ENCODE measurements at regions not wholly inside any gene's neighbourhood (a gene's known extent, or its start where the extent isn't known, plus 50 kb on each side); places are given as distances from the start of the nearest gene placed in this dataset.
"Not testable (repeated sequence)": the region's sequence is repeated elsewhere in the genome, so short reads cannot be mapped to it uniquely, and the experiment has no call there.

GRCh38 chr6:134819236-134819635 is 130.7 kb downstream of the ALDH8A1 start:
- Mint-ChIP-seq H3K4me1 (no peaks in the 10 kb centered on the region), H3K9me3 (no peaks in the 10 kb centered on the region), H3K4me3 (no peak overlapping the region), H3K36me3 (ENCODE audit: low read depth) (no peaks in the 10 kb centered on the region), H3K27me3 (peaks cover 2% of the 10 kb centered on the region), H3K27ac (no peak overlapping the region)
- DNase-seq: no peak
- ChIA-PET CTCF (no interaction called here), POLR2A (no interaction called here)

GRCh38 chr6:134817448-134817847 is 132.5 kb downstream of the ALDH8A1 start:
- no peak for DNase-seq
- CTCF ChIA-PET: interaction anchor here (1.1 kb wide), 1 partner anchor 14 kb away, joined by 3 read pairs; no protein-coding TSS in a partner anchor
- no peak overlapping the region for H3K27ac Mint-ChIP-seq
- no peaks in the 10 kb centered on the region for H3K9me3 Mint-ChIP-seq
- H3K4me1 Mint-ChIP-seq: no peaks in the 10 kb centered on the region
- H3K4me3 Mint-ChIP-seq: no peak overlapping the region
- POLR2A ChIA-PET: no interaction called here
- no peaks in the 10 kb centered on the region for H3K36me3 Mint-ChIP-seq (ENCODE audit: low read depth)
- H3K27me3 Mint-ChIP-seq: no peaks in the 10 kb centered on the region

- Mint-ChIP-seq H3K4me1 (no peaks in the 10 kb centered on the region), H3K27me3 (no peaks in the 10 kb centered on the region), H3K9me3 (no peaks in the 10 kb centered on the region), H3K27ac (no peak overlapping the region), H3K36me3 (ENCODE audit: low read depth) (no peaks in the 10 kb centered on the region), H3K4me3 (no peak overlapping the region)
- ChIA-PET POLR2A (no interaction called here), CTCF (interaction anchor here (0.5 to 1.5 kb wide), 3 partner anchors 10 to 61 kb away, joined by 3 to 6 read pairs (median 3); no protein-coding TSS in a partner anchor)
- no peak for DNase-seq
These were observed 133.1 kb downstream of the ALDH8A1 start for GRCh38 chr6:134816780-134817179.

GRCh38 chr6:134816300-134816699 is 133.6 kb downstream of the ALDH8A1 start:
- Mint-ChIP-seq H3K4me3 (no peak overlapping the region), H3K36me3 (ENCODE audit: low read depth) (no peaks in the 10 kb centered on the region), H3K27me3 (no peaks in the 10 kb centered on the region), H3K4me1 (no peaks in the 10 kb centered on the region), H3K9me3 (no peaks in the 10 kb centered on the region), H3K27ac (no peak overlapping the region)
- POLR2A ChIA-PET: no interaction called here
- CTCF ChIA-PET: interaction anchor here (0.5 to 1.5 kb wide), 3 partner anchors 10 to 60 kb away, joined by 3 to 6 read pairs (median 3); no protein-coding TSS in a partner anchor
- no peak for DNase-seq

- CTCF ChIA-PET: interaction anchor here (0.7 to 1.1 kb wide), 2 partner anchors 9 to 620 kb away, joined by 3 read pairs; no protein-coding TSS in a partner anchor
These were observed 135.7 kb downstream of the ALDH8A1 start for GRCh38 chr6:134814076-134814695.

GRCh38 chr6:134813146-134813545 is 136.8 kb downstream of the ALDH8A1 start:
- H3K27ac Mint-ChIP-seq: no peak overlapping the region
- no peak for DNase-seq
- no peaks in the 10 kb centered on the region for H3K4me1 Mint-ChIP-seq
- ChIA-PET POLR2A (no interaction called here), CTCF (interaction anchor here (1.1 to 1.6 kb wide), 2 partner anchors 41 to 656 kb away, joined by 3 read pairs; no protein-coding TSS in a partner anchor)
- H3K4me3 Mint-ChIP-seq: no peak overlapping the region
- no peaks in the 10 kb centered on the region for H3K36me3 Mint-ChIP-seq (ENCODE audit: low read depth)
- peaks cover 2% of the 10 kb centered on the region for H3K27me3 Mint-ChIP-seq
- no peaks in the 10 kb centered on the region for H3K9me3 Mint-ChIP-seq

More at GRCh38 chr6:134814076-134814695, 135.7 kb downstream of the ALDH8A1 start:
- POLR2A ChIA-PET: interaction anchor here (0.5 kb wide), 1 partner anchor 30 kb away, joined by 7 read pairs; no protein-coding TSS in a partner anchor
- peaks cover under 1% of the 10 kb centered on the region for H3K27me3 Mint-ChIP-seq
- DNase-seq: no peak
- no peaks in the 10 kb centered on the region for H3K4me1 Mint-ChIP-seq
- H3K27ac Mint-ChIP-seq: no peak overlapping the region
- no peaks in the 10 kb centered on the region for H3K9me3 Mint-ChIP-seq
- no peaks in the 10 kb centered on the region for H3K36me3 Mint-ChIP-seq (ENCODE audit: low read depth)
- no peak overlapping the region for H3K4me3 Mint-ChIP-seq

GRCh38 chr6:134810402-134810801 is 139.5 kb downstream of the ALDH8A1 start:
- H3K36me3 Mint-ChIP-seq (ENCODE audit: low read depth): no peaks in the 10 kb centered on the region
- peaks cover 6% of the 10 kb centered on the region for H3K27me3 Mint-ChIP-seq
- ChIA-PET POLR2A (no interaction called here), CTCF (interaction anchor here (0.7 kb wide), 1 partner anchor 735 kb away, joined by 3 read pairs; no protein-coding TSS in a partner anchor)
- H3K4me1 Mint-ChIP-seq: no peaks in the 10 kb centered on the region
- H3K27ac Mint-ChIP-seq: no peak overlapping the region
- H3K9me3 Mint-ChIP-seq: no peaks in the 10 kb centered on the region
- no peak for DNase-seq
- H3K4me3 Mint-ChIP-seq: no peak overlapping the region

GRCh38 chr6:134809130-134809529 is 140.8 kb downstream of the ALDH8A1 start:
- H3K27me3 Mint-ChIP-seq: peaks cover 6% of the 10 kb centered on the region
- no peak overlapping the region for H3K4me3 Mint-ChIP-seq
- CTCF ChIA-PET: interaction anchor here (0.6 kb wide), 1 partner anchor 922 kb away, joined by 3 read pairs; no protein-coding TSS in a partner anchor

GRCh38 chr6:134806180-134806798 is 143.6 kb downstream of the ALDH8A1 start:
- H3K4me1 Mint-ChIP-seq: no peaks in the 10 kb centered on the region
- H3K4me3 Mint-ChIP-seq: no peak overlapping the region
- ChIA-PET CTCF (interaction anchor here (0.9 to 1.1 kb wide), 2 partner anchors 21 to 28 kb away, joined by 3 read pairs; no protein-coding TSS in a partner anchor), POLR2A (no interaction called here)
- H3K27ac Mint-ChIP-seq: no peak overlapping the region
- no peak for DNase-seq
- no peaks in the 10 kb centered on the region for H3K36me3 Mint-ChIP-seq (ENCODE audit: low read depth)
- no peaks in the 10 kb centered on the region for H3K9me3 Mint-ChIP-seq
- peaks cover 6% of the 10 kb centered on the region for H3K27me3 Mint-ChIP-seq

More at GRCh38 chr6:134809130-134809529, 140.8 kb downstream of the ALDH8A1 start:
- DNase-seq: no peak
- H3K27ac Mint-ChIP-seq: no peak overlapping the region
- POLR2A ChIA-PET: no interaction called here
- H3K36me3 Mint-ChIP-seq (ENCODE audit: low read depth): no peaks in the 10 kb centered on the region
- H3K9me3 Mint-ChIP-seq: no peaks in the 10 kb centered on the region
- H3K4me1 Mint-ChIP-seq: no peaks in the 10 kb centered on the region

- no peaks in the 10 kb centered on the region for H3K4me1 Mint-ChIP-seq
- no peak for DNase-seq
- no peaks in the 10 kb centered on the region for H3K9me3 Mint-ChIP-seq
- POLR2A ChIA-PET: no interaction called here
- CTCF ChIA-PET: interaction anchor here (1.1 kb wide), 1 partner anchor 22 kb away, joined by 3 read pairs; no protein-coding TSS in a partner anchor
- no peak overlapping the region for H3K27ac Mint-ChIP-seq
- H3K36me3 Mint-ChIP-seq (ENCODE audit: low read depth): no peaks in the 10 kb centered on the region
- H3K27me3 Mint-ChIP-seq: peaks cover 6% of the 10 kb centered on the region
- no peak overlapping the region for H3K4me3 Mint-ChIP-seq
These were observed 144.7 kb downstream of the ALDH8A1 start for GRCh38 chr6:134805168-134805567.

- H3K36me3 Mint-ChIP-seq (ENCODE audit: low read depth): not testable (repeated sequence)
These were observed 145.6 kb downstream of the ALDH8A1 start for GRCh38 chr6:134804311-134804710.

GRCh38 chr6:134802426-134803058 is 147.4 kb downstream of the ALDH8A1 start:
- ChIA-PET POLR2A (no interaction called here), CTCF (interaction anchor here (0.6 to 1.4 kb wide), 3 partner anchors 12 to 985 kb away, joined by 3 to 4 read pairs (median 3); no protein-coding TSS in a partner anchor)
- Mint-ChIP-seq H3K27me3 (peaks cover 2% of the 10 kb centered on the region), H3K36me3 (ENCODE audit: low read depth) (no peaks in the 10 kb centered on the region), H3K4me3 (no peak overlapping the region), H3K4me1 (no peaks in the 10 kb centered on the region), H3K27ac (no peak overlapping the region), H3K9me3 (no peaks in the 10 kb centered on the region)
- no peak for DNase-seq

More at GRCh38 chr6:134804311-134804710, 145.6 kb downstream of the ALDH8A1 start:
- H3K9me3 Mint-ChIP-seq, H3K4me3 Mint-ChIP-seq, DNase-seq, H3K27me3 Mint-ChIP-seq, POLR2A ChIA-PET, H3K4me1 Mint-ChIP-seq, H3K27ac Mint-ChIP-seq: not testable (repeated sequence)
- CTCF ChIA-PET: interaction anchor here (1.4 kb wide), 1 partner anchor 12 kb away, joined by 3 read pairs; no protein-coding TSS in a partner anchor

Measured in activated CD4-positive, alpha-beta T cell treated with anti-CD3 and anti-CD28 coated beads, Interleukin-2, amount 10 ng/mL, durations not matched to agents 7 days and 5 days (primary cell).